LNCaP clone FGC (cell line): ENCODE measurements at regions not wholly inside any gene's neighbourhood (a gene's known extent, or its start where the extent isn't known, plus 50 kb on each side); places are given as distances from the start of the nearest gene placed in this dataset.

Experiments used
- DNase-seq: peaks from one replicate; pipeline ENCODE4 v3.0.0-alpha.2; 2011; ENCODE audit warnings: low read depth
- H3K4me3 ChIP-seq: 2 replicates; pipeline ENCODE4 v1.5.1; 2011; ENCODE audit warnings: mild to moderate bottlenecking, low read depth, low read length, control low read depth
- TF ChIP-seq, protein P1 (sequence below): IDR thresholded peaks from 2 replicates; pipeline ENCODE4 v1.5.1; 2012; ENCODE audit warnings: mild to moderate bottlenecking; ENCODE audit not compliant: control insufficient read depth, insufficient read depth; ENCODE audit errors: extremely low read depth

DNA sequence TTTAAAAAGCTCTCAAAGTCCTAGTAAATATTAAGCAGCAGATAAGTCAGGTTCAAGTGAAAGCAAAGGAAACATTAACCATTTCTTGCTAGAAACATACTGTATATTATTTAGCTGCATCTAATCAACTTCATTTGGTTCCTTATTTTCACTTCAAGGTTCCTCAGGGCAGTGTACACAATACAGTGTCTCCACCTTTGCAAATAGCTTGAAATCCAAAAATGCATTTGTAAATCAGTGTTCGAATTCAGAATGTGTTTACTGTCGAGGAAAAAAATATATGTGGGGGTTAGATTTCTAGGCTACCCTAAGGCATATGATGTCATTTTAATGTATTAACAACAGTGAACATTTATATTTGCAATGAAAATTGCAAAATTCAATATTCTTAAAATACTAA lies 436.0 kb downstream of the CETN3 start:
- TF ChIP-seq, protein P1, sequence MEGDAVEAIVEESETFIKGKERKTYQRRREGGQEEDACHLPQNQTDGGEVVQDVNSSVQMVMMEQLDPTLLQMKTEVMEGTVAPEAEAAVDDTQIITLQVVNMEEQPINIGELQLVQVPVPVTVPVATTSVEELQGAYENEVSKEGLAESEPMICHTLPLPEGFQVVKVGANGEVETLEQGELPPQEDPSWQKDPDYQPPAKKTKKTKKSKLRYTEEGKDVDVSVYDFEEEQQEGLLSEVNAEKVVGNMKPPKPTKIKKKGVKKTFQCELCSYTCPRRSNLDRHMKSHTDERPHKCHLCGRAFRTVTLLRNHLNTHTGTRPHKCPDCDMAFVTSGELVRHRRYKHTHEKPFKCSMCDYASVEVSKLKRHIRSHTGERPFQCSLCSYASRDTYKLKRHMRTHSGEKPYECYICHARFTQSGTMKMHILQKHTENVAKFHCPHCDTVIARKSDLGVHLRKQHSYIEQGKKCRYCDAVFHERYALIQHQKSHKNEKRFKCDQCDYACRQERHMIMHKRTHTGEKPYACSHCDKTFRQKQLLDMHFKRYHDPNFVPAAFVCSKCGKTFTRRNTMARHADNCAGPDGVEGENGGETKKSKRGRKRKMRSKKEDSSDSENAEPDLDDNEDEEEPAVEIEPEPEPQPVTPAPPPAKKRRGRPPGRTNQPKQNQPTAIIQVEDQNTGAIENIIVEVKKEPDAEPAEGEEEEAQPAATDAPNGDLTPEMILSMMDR, result no peak
- no peak for DNase-seq
- no peak overlapping the region for H3K4me3 ChIP-seq

- DNase-seq, result no peak
- TF ChIP-seq, protein P1, result no peak
- H3K4me3 ChIP-seq, result no peak overlapping the region
Observed at GRCh38 chr5:89972901-89973300, 436.7 kb downstream of the CETN3 start.

DNA sequence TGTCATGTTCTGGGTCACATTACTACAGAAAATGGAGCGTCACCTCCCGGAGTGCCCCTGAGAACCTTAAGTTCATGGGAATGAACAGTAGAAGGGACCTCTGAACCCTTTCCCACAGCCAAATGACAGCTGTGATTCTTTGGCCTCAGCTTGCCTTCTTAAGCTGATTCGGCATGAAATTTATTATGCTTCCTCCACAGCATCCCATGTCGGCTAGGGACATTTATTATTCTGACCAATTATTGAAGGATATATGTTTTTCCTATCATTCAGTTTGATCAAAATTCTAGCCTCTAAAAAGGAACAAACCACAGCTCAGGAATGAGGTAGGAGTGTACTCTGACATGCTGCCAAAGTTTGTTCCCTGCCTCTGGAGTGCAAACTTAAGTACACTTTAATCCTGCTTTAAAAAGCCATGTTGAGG lies 440.6 kb downstream of the CETN3 start:
- no peak for DNase-seq
- no peak overlapping the region for H3K4me3 ChIP-seq
- TF ChIP-seq, protein P1, result no peak

DNA sequence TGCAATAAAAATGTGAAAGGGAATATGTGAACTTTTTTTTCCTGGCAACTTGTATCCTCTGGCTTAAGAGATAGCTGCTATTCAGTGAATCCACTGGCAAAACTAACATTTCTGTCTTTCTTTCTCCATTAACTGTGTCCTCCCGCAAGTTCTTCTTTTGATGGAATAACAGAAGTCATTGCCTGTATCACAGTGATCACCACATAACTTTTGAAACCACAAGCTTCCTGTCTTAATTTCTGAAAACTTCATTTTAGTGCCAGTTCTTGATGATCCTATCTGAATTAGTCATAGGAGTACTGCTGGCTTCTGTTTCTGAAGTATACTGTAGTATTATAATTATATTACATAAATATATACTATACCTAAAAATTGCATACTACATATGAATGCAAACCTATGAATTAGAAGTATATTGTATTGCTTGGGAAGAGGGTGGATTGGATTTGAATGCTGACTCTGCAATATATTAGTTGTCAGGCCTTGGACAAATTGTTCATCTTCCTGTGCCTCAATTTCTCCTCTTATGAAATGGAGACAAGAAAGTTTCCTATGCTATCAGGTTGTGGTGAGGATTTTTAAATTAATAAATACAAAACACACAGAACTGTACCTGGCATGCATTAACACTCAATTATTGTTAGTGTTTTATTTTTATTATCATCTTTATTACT lies 441.6 kb downstream of the CETN3 start:
- TF ChIP-seq, protein P1, result no peak
- DNase-seq, result no peak
- H3K4me3 ChIP-seq, result no peak overlapping the region

DNA sequence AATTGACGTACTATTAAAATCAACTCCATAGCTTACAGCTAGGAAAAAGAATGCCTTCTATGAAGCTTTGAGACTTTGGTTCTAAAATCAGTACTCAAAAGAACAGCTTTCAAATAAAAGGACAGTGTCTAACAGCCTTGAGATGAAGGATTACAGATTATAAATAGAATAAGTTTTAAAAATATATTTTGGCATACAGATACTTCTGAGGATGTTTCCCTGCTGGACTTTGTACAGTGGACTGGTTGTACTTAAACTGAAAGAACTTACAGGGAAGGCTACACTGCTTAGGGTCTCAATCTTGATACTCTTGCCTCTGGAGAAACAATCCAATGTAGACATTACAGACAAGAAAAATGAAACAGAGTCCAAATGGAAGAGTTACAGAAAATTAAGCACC lies 452.7 kb downstream of the CETN3 start:
- no peak for DNase-seq
- no peak overlapping the region for H3K4me3 ChIP-seq
- TF ChIP-seq, protein P1, result no peak

GRCh38 chr5:89954916-89955315 lies 454.6 kb downstream of the CETN3 start:
- TF ChIP-seq, protein P1, result no peak
- no peak for DNase-seq

DNA sequence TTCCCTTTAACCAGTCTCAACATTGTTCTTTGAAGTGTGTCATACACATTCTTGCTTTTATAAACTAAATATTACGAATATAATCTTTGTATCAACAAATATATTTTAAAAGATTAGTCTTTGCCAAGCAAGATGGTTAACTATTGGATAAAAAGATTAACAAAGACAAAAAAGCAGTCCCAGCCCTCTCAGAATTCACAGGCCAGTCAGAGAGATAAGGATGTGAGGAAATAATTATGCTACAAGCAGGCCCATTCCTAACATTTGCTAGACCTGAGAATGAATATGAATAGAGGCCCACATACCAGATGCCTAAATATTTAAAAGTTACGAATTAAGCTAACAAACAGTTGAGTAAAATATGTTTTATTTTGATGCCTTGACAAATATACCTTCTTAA lies 457.7 kb downstream of the CETN3 start:
- TF ChIP-seq, protein P1, result no peak
- no peak overlapping the region for H3K4me3 ChIP-seq
- no peak for DNase-seq

More at GRCh38 chr5:89954916-89955315, 454.6 kb downstream of the CETN3 start:
- H3K4me3 ChIP-seq, result no peak overlapping the region
